ENCODE measurements at regions not wholly inside any gene's neighbourhood (a gene's known extent, or its start where the extent isn't known, plus 50 kb on each side); places are given as distances from the start of the nearest gene placed in this dataset.

DNA sequence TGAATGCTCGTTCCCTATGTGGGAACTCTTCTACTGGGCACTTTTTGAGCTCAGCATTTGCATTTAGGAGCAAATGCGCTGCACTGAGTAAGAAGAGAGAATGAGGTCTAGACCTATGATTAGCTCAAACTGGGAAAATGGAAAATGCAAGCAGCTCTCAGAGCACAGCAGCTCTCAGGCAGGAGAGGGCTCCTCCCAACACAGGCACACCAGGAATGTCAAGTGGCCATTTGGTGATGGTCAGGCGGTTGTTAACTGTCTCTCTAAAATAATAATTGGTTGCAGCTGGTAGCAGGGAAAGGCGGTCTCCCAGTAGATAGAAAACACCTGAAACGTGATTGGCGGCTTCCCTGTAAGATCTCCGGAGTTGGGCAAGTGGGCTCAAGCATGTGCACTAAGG is 162.0 kb upstream of the ECI2 start:
- TF ChIP-seq, protein P1, sequence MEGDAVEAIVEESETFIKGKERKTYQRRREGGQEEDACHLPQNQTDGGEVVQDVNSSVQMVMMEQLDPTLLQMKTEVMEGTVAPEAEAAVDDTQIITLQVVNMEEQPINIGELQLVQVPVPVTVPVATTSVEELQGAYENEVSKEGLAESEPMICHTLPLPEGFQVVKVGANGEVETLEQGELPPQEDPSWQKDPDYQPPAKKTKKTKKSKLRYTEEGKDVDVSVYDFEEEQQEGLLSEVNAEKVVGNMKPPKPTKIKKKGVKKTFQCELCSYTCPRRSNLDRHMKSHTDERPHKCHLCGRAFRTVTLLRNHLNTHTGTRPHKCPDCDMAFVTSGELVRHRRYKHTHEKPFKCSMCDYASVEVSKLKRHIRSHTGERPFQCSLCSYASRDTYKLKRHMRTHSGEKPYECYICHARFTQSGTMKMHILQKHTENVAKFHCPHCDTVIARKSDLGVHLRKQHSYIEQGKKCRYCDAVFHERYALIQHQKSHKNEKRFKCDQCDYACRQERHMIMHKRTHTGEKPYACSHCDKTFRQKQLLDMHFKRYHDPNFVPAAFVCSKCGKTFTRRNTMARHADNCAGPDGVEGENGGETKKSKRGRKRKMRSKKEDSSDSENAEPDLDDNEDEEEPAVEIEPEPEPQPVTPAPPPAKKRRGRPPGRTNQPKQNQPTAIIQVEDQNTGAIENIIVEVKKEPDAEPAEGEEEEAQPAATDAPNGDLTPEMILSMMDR (IDR thresholded peaks at IDR 0.05), result no peak
- no peak for TF ChIP-seq POLR2A (IDR thresholded peaks at IDR 0.05)

Measured in lower leg skin (tissue), 3 donors.